ENCODE measurements at regions not wholly inside any gene's neighbourhood (a gene's known extent, or its start where the extent isn't known, plus 50 kb on each side); places are given as distances from the start of the nearest gene placed in this dataset.
"Not testable (repeated sequence)": the region's sequence is repeated elsewhere in the genome, so short reads cannot be mapped to it uniquely, and the experiment has no call there.

DNA sequence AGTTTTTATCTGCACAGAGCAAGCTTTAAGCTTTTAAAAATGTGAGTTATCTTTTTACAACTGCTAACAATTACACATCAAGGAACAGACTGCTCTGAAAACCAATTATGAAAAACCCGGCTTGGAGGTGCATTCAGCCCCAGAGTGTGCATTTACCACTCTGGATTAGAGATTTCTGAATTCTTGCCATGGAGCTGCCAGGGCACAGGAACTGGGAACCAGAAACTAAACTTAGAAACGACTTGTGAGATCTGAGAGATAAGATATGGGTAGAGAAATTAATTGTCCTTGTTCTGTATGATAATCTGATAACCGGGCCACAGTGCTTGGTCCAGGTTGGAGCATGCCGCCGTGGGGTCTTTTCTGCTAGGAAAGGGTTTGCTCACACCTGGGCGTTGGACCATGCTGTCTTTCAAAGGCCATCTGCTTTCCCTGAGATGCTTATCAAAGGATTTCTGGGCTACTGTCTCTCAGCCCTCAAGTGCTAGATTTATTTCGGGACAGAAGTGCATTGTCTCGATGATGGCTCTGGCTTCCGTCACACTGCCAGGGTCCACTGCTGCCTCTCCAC, 210.0 kb downstream of the MAF start:
- ATAC-seq (ENCODE audit: low FRiP score) (no peak), DNase-seq (ENCODE audit: low spot score) (no peak)
- TF ChIP-seq CTCF (IDR thresholded peaks at IDR 0.05): no peak

GRCh38 chr16:79388396-79388795, 212.1 kb downstream of the MAF start:
- TF ChIP-seq CTCF (IDR thresholded peaks at IDR 0.05): no peak
- DNase-seq (ENCODE audit: low spot score): no peak
- no peak for ATAC-seq (ENCODE audit: low FRiP score)

DNA sequence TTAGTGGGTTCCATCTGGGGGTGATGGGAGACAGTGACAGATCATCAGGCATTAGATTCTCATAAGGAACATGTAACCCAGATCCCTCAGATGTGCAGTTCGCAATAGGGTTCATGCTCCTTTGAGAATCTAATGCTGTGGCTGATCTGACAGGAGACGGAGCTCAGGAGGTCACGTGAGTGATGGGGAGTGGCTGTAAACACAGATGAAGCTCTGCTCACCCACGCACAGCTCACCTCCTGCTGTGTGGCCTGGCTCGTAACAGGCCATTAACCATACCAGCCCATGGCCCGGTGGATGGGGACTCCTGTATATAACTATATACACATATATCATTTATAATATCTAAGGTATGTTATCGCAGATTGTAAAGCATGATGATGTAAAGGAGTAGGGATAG, 214.2 kb downstream of the MAF start:
- no peak for TF ChIP-seq CTCF (IDR thresholded peaks at IDR 0.05)
- ATAC-seq (ENCODE audit: low FRiP score) (no peak), DNase-seq (ENCODE audit: low spot score) (no peak)

DNA sequence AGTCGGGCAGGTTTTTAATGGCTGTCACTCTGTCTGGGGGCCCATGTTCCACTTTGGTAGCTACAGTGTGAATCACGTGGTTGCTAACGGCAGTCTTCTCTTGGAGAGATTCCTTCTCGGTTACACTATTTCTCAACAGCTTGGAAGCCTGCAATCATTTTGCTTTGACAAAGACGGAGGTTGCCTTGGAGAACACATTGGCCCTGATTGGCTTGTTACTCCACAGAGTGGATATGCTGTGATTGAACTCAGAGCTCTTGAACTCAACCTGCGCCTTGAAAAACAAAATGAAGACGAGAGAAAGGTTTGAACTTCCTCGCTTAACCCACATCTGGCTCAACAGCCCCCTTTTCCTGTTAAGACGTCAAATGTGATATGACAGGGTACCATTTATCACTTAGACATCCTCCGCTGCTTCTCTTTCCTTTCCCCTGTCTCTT, 218.9 kb downstream of the MAF start:
- peak; percentile 70 for ATAC-seq (ENCODE audit: low FRiP score)
- TF ChIP-seq CTCF (IDR thresholded peaks at IDR 0.05): no peak
- DNase-seq (ENCODE audit: low spot score): no peak

DNA sequence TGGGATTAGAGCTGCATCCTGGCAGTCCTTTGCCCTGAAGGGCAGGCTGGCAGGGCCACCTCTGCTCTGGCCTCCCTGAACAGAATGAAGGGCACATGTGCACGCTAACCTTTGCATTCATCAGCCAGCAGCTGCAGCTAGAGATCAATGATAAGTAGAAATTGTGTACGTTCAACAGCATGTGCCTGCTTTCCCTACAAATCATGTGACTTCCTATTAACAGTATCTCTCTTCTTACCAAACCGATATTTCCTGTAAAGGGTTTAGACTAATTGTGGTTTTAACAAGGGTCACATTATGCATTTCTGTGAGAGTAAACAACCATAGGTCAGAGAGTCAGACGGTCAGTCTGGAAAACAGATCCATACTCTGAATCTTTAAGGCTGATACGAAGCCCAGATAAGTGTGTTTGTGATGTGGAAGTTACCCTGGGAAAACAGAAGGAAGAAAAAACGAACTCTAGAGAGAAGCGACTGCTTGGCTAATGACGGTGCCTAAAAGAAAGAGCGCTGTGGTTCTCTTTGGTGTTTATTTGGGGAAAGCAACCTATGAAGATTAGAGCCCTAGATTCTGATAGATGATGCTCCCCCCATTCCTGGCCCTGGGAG, 219.4 kb downstream of the MAF start:
- no peak for TF ChIP-seq CTCF (IDR thresholded peaks at IDR 0.05)
- DNase-seq (ENCODE audit: low spot score) (no peak), ATAC-seq (ENCODE audit: low FRiP score) (no peak)

- no peak for TF ChIP-seq CTCF (IDR thresholded peaks at IDR 0.05)
- ATAC-seq (ENCODE audit: low FRiP score) (no peak), DNase-seq (ENCODE audit: low spot score) (no peak)
These were observed 221.4 kb downstream of the MAF start for GRCh38 chr16:79379095-79379494.

- ATAC-seq (ENCODE audit: low FRiP score); DNase-seq (ENCODE audit: low spot score): not testable (repeated sequence)
These were observed 223.5 kb downstream of the MAF start for GRCh38 chr16:79377082-79377481.
